BLaER1 treated with 17β-estradiol and CSF1 and Interleukin-3, amounts not matched to agents 10 nM and 100 nM (cell line): ENCODE measurements at regions not wholly inside any gene's neighbourhood (a gene's known extent, or its start where the extent isn't known, plus 50 kb on each side); places are given as distances from the start of the nearest gene placed in this dataset.

ENCODE experiments used
- H3K27ac ChIP-seq, 11 experiments: shearing (Covaris generic); formaldehyde crosslinking; 2 replicates each; pipeline ENCODE4 v1.8.1; 2022
- H3K27me3 ChIP-seq, 11 experiments: shearing (Covaris generic); formaldehyde crosslinking; 2 replicates each; pipeline ENCODE4 v1.8.1; 2022
- H3K36me3 ChIP-seq, 11 experiments: shearing (Covaris generic); formaldehyde crosslinking; 2 replicates each; pipeline ENCODE4 v1.8.1; 2022
- H3K4me1 ChIP-seq, 10 experiments: shearing (Covaris generic); formaldehyde crosslinking; 2 replicates each; pipeline ENCODE4 v1.8.1; 2022
- H3K4me2 ChIP-seq, 11 experiments: shearing (Covaris generic); formaldehyde crosslinking; 2 replicates each; pipeline ENCODE4 v1.8.1; 2022
- H3K4me3 ChIP-seq, 10 experiments: shearing (Covaris generic); formaldehyde crosslinking; 2 replicates each; pipeline ENCODE4 v1.8.1; 2022
- H3K9ac ChIP-seq, 11 experiments: shearing (Covaris generic); formaldehyde crosslinking; 2 replicates each; pipeline ENCODE4 v1.8.1; 2022
- H3K9me3 ChIP-seq, 11 experiments: shearing (Covaris generic); formaldehyde crosslinking; replicated peaks in 1 of 11; 2 replicates each; pipeline ENCODE4 v1.8.1; 2022
- H4K20me1 ChIP-seq, 11 experiments: shearing (Covaris generic); formaldehyde crosslinking; 2 replicates each; pipeline ENCODE4 v1.8.1; 2022
- Cebpa-rat ChIP-seq, 11 experiments: shearing (Covaris generic); IDR thresholded peaks; 2 replicates each; pipeline ENCODE4 v1.8.1; 2022

DNA sequence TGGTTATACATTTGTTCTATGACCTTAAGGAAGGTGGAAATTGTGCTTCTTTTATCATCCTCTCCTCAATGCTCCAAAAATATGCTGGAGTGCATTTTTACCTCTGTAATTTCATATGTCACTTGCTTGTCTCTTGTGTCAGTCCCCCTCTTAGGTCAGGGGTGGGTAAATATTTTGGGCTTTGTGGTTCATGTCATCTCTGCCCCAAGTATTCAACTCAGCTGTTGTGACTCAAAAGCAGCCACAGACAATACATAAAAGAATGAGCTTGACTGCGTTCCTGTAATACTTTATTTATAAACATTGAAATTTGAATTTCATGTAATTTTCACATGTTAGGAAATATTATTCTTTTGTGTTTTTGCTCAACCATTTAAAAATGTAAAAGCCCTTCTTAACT is 60.4 kb upstream of the SLC24A5 start:
- no peaks in the 10 kb centered on the region for H3K36me3 ChIP-seq
- H3K9ac ChIP-seq, result no peak overlapping the region
- no peak for TF ChIP-seq Cebpa-rat (IDR thresholded peaks at IDR 0.05)
- H4K20me1 ChIP-seq, result no peaks in the 10 kb centered on the region
- H3K4me1 ChIP-seq, result peaks cover 0 to 20% (median 17%) of the 10 kb centered on the region in 10 experiments; a peak in 17 of 20 replicates
- peaks cover 0 to 3% (median 0%) of the 10 kb centered on the region in 11 experiments; a peak in 1 of 22 replicates for H3K9me3 ChIP-seq
- H3K4me3 ChIP-seq, result no peak overlapping the region
- no peak overlapping the region for H3K4me2 ChIP-seq
- H3K27me3 ChIP-seq, result no peaks in the 10 kb centered on the region
- H3K27ac ChIP-seq, result no peak overlapping the region

DNA sequence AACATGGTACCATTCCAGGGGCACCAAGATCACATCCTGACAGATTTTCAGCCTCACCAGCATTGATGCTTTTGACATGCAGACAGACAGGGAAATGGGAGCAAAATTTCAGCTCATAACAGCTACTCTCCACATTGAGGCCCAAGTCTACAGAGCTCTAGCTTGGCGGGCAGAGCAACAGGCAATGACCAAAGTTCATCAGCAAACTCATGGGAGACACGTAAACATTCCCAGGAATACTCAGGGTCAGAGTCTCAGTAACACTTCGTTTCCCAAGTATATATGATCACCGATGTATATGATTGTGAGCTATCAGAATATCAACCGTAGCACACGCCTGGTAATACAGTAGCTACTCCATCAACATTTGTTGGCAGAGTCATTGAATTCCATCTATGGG is 59.2 kb upstream of the SLC24A5 start:
- no peak for TF ChIP-seq Cebpa-rat (IDR thresholded peaks at IDR 0.05)
- Histone ChIP-seq H4K20me1 (no peaks in the 10 kb centered on the region), H3K4me2 (no peak overlapping the region)

DNA sequence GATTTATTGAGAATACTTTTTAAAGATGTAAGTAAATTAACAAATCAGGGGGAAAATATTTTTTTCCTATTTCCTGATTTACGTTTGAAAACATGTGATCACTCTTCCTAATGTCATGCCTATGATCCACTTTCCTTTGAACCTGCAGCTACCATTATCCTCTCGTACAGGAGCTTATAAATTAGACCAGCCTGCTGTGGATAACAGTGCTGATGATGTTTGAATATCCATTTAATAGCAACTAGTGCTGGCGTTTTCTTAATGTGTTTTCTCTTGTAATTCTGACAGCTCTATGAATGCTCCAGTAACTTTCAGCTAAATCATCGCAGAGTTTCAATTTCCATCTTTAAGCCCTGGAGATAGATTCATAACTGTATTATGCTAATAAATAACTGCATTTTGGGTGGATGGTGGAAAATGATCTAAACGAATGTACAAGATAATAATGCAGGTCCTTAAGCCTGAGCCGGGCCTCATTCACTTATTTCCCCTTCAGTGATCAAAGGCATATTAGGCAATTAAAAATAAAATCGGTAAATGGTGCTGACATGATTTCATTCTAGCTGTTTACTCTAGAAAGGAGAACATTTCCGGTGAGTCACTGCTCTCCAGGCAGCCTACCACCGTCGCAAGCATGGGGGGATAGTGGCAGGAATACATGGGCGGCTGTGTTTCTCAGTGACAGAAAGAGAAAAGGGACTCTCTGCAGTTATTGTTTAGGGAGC is 58.5 kb upstream of the SLC24A5 start:
- Histone ChIP-seq H4K20me1 (no peaks in the 10 kb centered on the region), H3K4me3 (no peak overlapping the region), H3K27me3 (no peaks in the 10 kb centered on the region), H3K9ac (no peak overlapping the region), H3K4me2 (peak overlapping the region in 7 of 11 experiments; percentile 7 to 29 (median 12); a peak in 8 of 22 replicates), H3K4me1 (peaks cover 0 to 27% (median 23%) of the 10 kb centered on the region in 10 experiments; a peak in 17 of 20 replicates), H3K36me3 (no peaks in the 10 kb centered on the region), H3K27ac (no peak overlapping the region), H3K9me3 (no peaks in the 10 kb centered on the region)
- TF ChIP-seq Cebpa-rat (IDR thresholded peaks at IDR 0.05), result no peak

More for the DNA sequence above, 59.2 kb upstream of the SLC24A5 start:
- H3K27me3 ChIP-seq, result no peaks in the 10 kb centered on the region
- no peaks in the 10 kb centered on the region for H3K36me3 ChIP-seq
- no peak overlapping the region for H3K27ac ChIP-seq
- peaks cover 0 to 25% (median 19%) of the 10 kb centered on the region in 10 experiments; a peak in 17 of 20 replicates for H3K4me1 ChIP-seq
- no peak overlapping the region for H3K4me3 ChIP-seq
- no peaks in the 10 kb centered on the region for H3K9me3 ChIP-seq
- no peak overlapping the region for H3K9ac ChIP-seq

DNA sequence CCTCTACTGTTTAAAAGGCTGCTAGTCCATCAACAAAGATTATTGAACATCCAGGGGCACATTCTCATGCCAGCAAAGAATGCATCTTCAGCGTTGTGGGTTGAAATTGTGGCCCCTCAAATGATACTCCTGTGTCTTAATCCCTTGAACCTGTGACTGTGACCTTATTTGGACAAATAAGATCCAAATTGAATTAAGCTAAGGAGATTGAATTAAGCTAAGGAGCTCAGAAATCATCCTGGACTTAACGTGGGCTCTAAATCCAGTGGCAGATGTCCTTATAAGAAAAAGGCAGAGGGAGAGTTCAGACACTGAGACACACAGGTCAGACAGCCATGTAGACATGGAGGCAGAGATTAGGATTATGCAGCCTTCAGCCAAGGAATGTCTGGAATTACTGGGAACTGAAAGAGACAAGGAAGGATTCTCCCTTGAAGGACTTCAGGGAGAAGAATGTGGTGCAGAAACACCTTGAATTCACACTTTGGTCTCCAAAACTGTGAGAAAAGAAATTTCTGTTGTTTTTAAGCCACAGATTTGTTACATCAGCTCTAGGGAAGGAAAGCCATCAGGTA is 57.3 kb upstream of the SLC24A5 start:
- no peaks in the 10 kb centered on the region for H4K20me1 ChIP-seq
- H3K27ac ChIP-seq, result no peak overlapping the region
- no peaks in the 10 kb centered on the region for H3K27me3 ChIP-seq
- no peak overlapping the region for H3K4me2 ChIP-seq
- H3K9ac ChIP-seq, result no peak overlapping the region
- H3K36me3 ChIP-seq, result no peaks in the 10 kb centered on the region
- no peak overlapping the region for H3K4me3 ChIP-seq
- no peak for TF ChIP-seq Cebpa-rat (IDR thresholded peaks at IDR 0.05)
- no peaks in the 10 kb centered on the region for H3K9me3 ChIP-seq
- peaks cover 0 to 22% (median 17%) of the 10 kb centered on the region in 10 experiments; a peak in 17 of 20 replicates for H3K4me1 ChIP-seq

- no peaks in the 10 kb centered on the region for H3K27me3 ChIP-seq
- TF ChIP-seq Cebpa-rat (IDR thresholded peaks at IDR 0.05), result no peak
- no peak overlapping the region for H3K9ac ChIP-seq
- no peaks in the 10 kb centered on the region for H4K20me1 ChIP-seq
- no peaks in the 10 kb centered on the region for H3K9me3 ChIP-seq
- H3K4me2 ChIP-seq, result no peak overlapping the region
- peaks cover 0 to 17% (median 12%) of the 10 kb centered on the region in 10 experiments; a peak in 12 of 20 replicates for H3K4me1 ChIP-seq
- no peaks in the 10 kb centered on the region for H3K36me3 ChIP-seq
- H3K4me3 ChIP-seq, result no peak overlapping the region
- no peak overlapping the region for H3K27ac ChIP-seq
Measured at GRCh38 chr15:48064421-48064820, 56.4 kb upstream of the SLC24A5 start.

DNA sequence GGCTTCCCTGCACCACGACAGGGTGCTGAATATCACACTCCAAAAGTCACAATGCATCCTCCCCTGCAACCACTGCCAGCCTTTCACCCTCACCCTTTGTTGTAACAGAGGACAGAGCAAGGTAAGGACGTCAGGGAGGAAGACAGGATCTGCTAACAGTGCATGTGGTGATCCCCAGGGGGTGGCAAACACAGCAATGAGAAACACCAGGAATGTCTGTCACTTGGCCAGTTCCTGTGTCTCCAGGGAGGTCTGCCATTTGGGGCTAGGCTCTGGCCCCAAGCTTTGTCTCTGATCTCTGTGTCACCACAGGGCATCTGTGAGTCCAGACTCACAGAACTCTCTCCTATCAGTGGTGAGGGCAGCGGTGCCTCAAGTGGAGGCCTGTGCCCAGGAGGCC is 54.3 kb upstream of the SLC24A5 start:
- Histone ChIP-seq H3K27ac (no peak overlapping the region), H3K4me2 (peak overlapping the region in 6 of 11 experiments; percentile 27 to 42 (median 36); a peak in 10 of 22 replicates), H3K9ac (no peak overlapping the region), H3K9me3 (peaks cover 0 to 13% (median 8%) of the 10 kb centered on the region in 11 experiments; a peak in 8 of 22 replicates), H3K4me3 (no peak overlapping the region), H3K36me3 (no peaks in the 10 kb centered on the region), H4K20me1 (no peaks in the 10 kb centered on the region), H3K27me3 (no peaks in the 10 kb centered on the region), H3K4me1 (peaks cover 0 to 17% (median 12%) of the 10 kb centered on the region in 10 experiments; a peak in 12 of 20 replicates)
- TF ChIP-seq Cebpa-rat (IDR thresholded peaks at IDR 0.05), result no peak
